K562 (cell line): ENCODE measurements at regions not wholly inside any gene's neighbourhood (a gene's known extent, or its start where the extent isn't known, plus 50 kb on each side); places are given as distances from the start of the nearest gene placed in this dataset.
A peak's percentile ranks its signal among the peaks of the same experiment; 100 is the strongest.

Experiments used
- ATAC-seq: fragments of 200-7000 bp; cut with Tn5 transposase; 3 replicates; pipeline ENCODE4 v1.9.1; 2020; ENCODE audit warnings: moderate library complexity
- BruUV-seq: library from RNA; stranded (reverse); fragments of 400-500 nt; replicated peaks from 2 replicates; lab custom pipeline; 2021; lab: Mats Ljungman, UMichigan
- CTCF ChIA-PET: fragments of 300-600 bp; formaldehyde crosslinking; extraction: SDS; loops from one replicate; lab custom pipeline; 2021; ENCODE audit warnings: low intra/inter-chr PET ratio; lab: Yijun Ruan, JAX
- POLR2A ChIA-PET: fragments of 300-600, 350-650 bp; sonication (Branson Sonifier 250); formaldehyde crosslinking; extraction: SDS; loops from one replicate; lab custom pipeline; 2021; ENCODE audit warnings: antibody characterized with exemption, inconsistent platforms; lab: Yijun Ruan, JAX
- DNase-seq, 4 experiments: peaks; one replicate each; pipeline versions ENCODE4 v3.0.0 to v3.0.0-alpha.2; 2011 to 2018; ENCODE audit warnings: low spot score in 3 of 4, mixed read lengths in 3 of 4; ENCODE audit errors: extremely low read depth in 1 of 4
- FAIRE-seq: peaks from 2 replicates; lab custom pipeline; 2011; peaks lifted over from hg19 to GRCh38; lab: Jason Lieb, UNC
- H2AFZ ChIP-seq: 2 replicates; pipeline ENCODE4 v1.6.0; 2011; ENCODE audit warnings: low read depth, low read length, control low read depth, inconsistent platforms
- H3K27ac ChIP-seq: fragments of 200-600 bp; 3 replicates; pipeline ENCODE4 v1.8.0; 2011; ENCODE audit warnings: low read depth, mild to moderate bottlenecking, control low read depth, inconsistent platforms, low read length, moderate library complexity, mixed read lengths; ENCODE audit errors: extremely low read depth
- H3K27me3 ChIP-seq, 2 experiments: fragments of 300-600 bp in 1 of 2; 2 replicates in 1 of 2; 3 replicates in 1 of 2; pipeline versions ENCODE4 v1.6.0 to v1.8.0; 2011; ENCODE audit warnings: inconsistent platforms in 2 of 2, low read length in 2 of 2, mild to moderate bottlenecking in 1 of 2, mixed read lengths in 1 of 2, moderate library complexity in 1 of 2; ENCODE audit not compliant: control insufficient read depth in 2 of 2, insufficient read depth in 2 of 2
- H3K36me3 ChIP-seq: fragments of 300-600 bp; 3 replicates; pipeline ENCODE4 v1.8.0; 2011; ENCODE audit warnings: mild to moderate bottlenecking, low read length, inconsistent platforms; ENCODE audit not compliant: control insufficient read depth, insufficient read depth
- H3K4me1 ChIP-seq, 2 experiments: fragments of 200-600 bp in 1 of 2; replicated peaks in 1 of 2; 2 replicates in 1 of 2; 3 replicates in 1 of 2; pipeline versions ENCODE4 v1.5.1 to v1.8.0; 2011; ENCODE audit warnings: inconsistent platforms in 2 of 2, low read length in 2 of 2, mild to moderate bottlenecking in 1 of 2, mixed read lengths in 1 of 2, moderate library complexity in 1 of 2; ENCODE audit not compliant: control insufficient read depth in 2 of 2, insufficient read depth in 2 of 2
- H3K4me2 ChIP-seq: 2 replicates; pipeline ENCODE4 v1.6.1; 2011; ENCODE audit warnings: low read length, control low read depth, inconsistent platforms, mixed read lengths; ENCODE audit not compliant: insufficient read depth
- H3K4me3 ChIP-seq: fragments of 200-600 bp; sonication (generic), shearing (Covaris generic); 2 replicates; pipeline ENCODE4 v1.5.1; 2016; ENCODE audit warnings: control low read depth, inconsistent platforms
- H3K79me2 ChIP-seq: fragments of 200-600 bp; 3 replicates; pipeline ENCODE4 v1.8.0; 2011; ENCODE audit warnings: low read length, inconsistent platforms; ENCODE audit not compliant: control insufficient read depth, insufficient read depth
- H3K9ac ChIP-seq, 2 experiments: 2 replicates each; pipeline versions ENCODE4 v1.6.0 to v1.6.1; 2011; ENCODE audit warnings: low read depth in 2 of 2, low read length in 2 of 2, control low read depth in 1 of 2, inconsistent platforms in 1 of 2, mild to moderate bottlenecking in 1 of 2, mixed read lengths in 1 of 2; ENCODE audit not compliant: insufficient read depth in 1 of 2
- H3K9me1 ChIP-seq: one replicate; pipeline ENCODE4 v1.6.0; 2011; ENCODE audit warnings: inconsistent platforms, mild to moderate bottlenecking, low read length, moderate library complexity; ENCODE audit not compliant: control insufficient read depth, insufficient read depth
- H3K9me3 ChIP-seq: replicated peaks from 2 replicates; pipeline ENCODE4 v1.5.1; 2011; ENCODE audit warnings: low read depth, low read length, inconsistent platforms; ENCODE audit not compliant: control insufficient read depth, insufficient read depth
- H4K20me1 ChIP-seq: replicated peaks from 2 replicates; pipeline ENCODE4 v1.6.1; 2011; ENCODE audit warnings: low read length, inconsistent platforms, mixed read lengths; ENCODE audit not compliant: control insufficient read depth, insufficient read depth
- JUND ChIP-seq, 2 experiments: IDR thresholded peaks; 2 replicates in 1 of 2; 3 replicates in 1 of 2; pipeline ENCODE4 v1.6.1; 2011; ENCODE audit warnings: borderline replicate concordance in 2 of 2, low read depth in 2 of 2, low read length in 2 of 2, improper control_type of control experiment in 1 of 2, missing biosample characterization in 1 of 2, missing genetic modification characterization in 1 of 2, missing genetic modification reagents in 1 of 2
- KDM4B ChIP-seq, 2 experiments: fragments of 450-650 bp in 1 of 2; sonication (generic) in 1 of 2; IDR thresholded peaks; 2 replicates each; pipeline ENCODE4 v1.6.1; 2016 to 2017; ENCODE audit warnings: borderline replicate concordance in 2 of 2, antibody characterized with exemption in 1 of 2, low read depth in 1 of 2, mild to moderate bottlenecking in 1 of 2
- TCF7 ChIP-seq: sonication (generic); IDR thresholded peaks from 2 replicates; pipeline ENCODE4 v1.6.1; 2016; ENCODE audit warnings: antibody characterized with exemption, borderline replicate concordance
- ZNF253 ChIP-seq: fragments of 250-450 bp; sonication (Bioruptor Pico); conservative IDR thresholded peaks from 2 replicates; pipeline ENCODE4 v1.6.1; 2021; ENCODE audit warnings: mild to moderate bottlenecking
- ZNF436 ChIP-seq: fragments of 250-450, 450-650 bp; sonication (Bioruptor Pico); formaldehyde crosslinking; IDR thresholded peaks from 2 replicates; pipeline ENCODE4 v1.7.0; 2020; ENCODE audit warnings: mild to moderate bottlenecking
- ZNF668 ChIP-seq: fragments of 250-450 bp; sonication (Bioruptor Pico); IDR thresholded peaks from 2 replicates; pipeline ENCODE4 v1.8.0; 2022; ENCODE audit warnings: mild to moderate bottlenecking, inconsistent platforms
- WGBS: fragments of 100-300 bp; shearing (Covaris generic); methylation state at CpG from one replicate; pipeline ENCODE4 v1.1.6; 2016; ENCODE audit warnings: low coverage, mixed read lengths; ENCODE audit not compliant: insufficient coverage; ENCODE audit errors: missing lambda C conversion rate; 5-methylcytosine and 5-hydroxymethylcytosine counted together
- in situ Hi-C: fragments of 300-500 bp; cut with MboI; formaldehyde crosslinking; loops from 4 replicates; pipeline ENCODE4 v1.15.0; 2018; ENCODE audit warnings: inconsistent platforms, mixed read lengths
- intact Hi-C: fragments of 100-400 bp; cut with micrococcal nuclease; formaldehyde crosslinking; loops from 2 replicates; pipeline ENCODE4 v1.14.2; 2022
- TF ChIP-seq, protein P1 (sequence below): fragments of 150-350 bp; IDR thresholded peaks from 2 replicates; pipeline ENCODE4 v1.6.1; 2014; ENCODE audit warnings: low read depth, mild to moderate bottlenecking, low read length, borderline replicate concordance
- TF ChIP-seq, protein P2 (sequence below): fragments of 450-650 bp; IDR thresholded peaks from 2 replicates; pipeline ENCODE4 v1.6.1; 2016
- TF ChIP-seq, protein P3 (sequence below), 2 experiments: IDR thresholded peaks in 1 of 2; conservative IDR thresholded peaks in 1 of 2; 2 replicates each; pipeline ENCODE4 v1.6.1; 2016; ENCODE audit warnings: low read depth in 2 of 2, mild to moderate bottlenecking in 1 of 2, missing compliant biosample characterization in 1 of 2, missing genetic modification characterization in 1 of 2, moderate library complexity in 1 of 2
- TF ChIP-seq, protein P4 (sequence below): fragments of 450-650 bp; formaldehyde crosslinking; IDR thresholded peaks from 2 replicates; pipeline ENCODE4 v1.4.0; 2022; ENCODE audit warnings: missing genetic modification characterization

DNA sequence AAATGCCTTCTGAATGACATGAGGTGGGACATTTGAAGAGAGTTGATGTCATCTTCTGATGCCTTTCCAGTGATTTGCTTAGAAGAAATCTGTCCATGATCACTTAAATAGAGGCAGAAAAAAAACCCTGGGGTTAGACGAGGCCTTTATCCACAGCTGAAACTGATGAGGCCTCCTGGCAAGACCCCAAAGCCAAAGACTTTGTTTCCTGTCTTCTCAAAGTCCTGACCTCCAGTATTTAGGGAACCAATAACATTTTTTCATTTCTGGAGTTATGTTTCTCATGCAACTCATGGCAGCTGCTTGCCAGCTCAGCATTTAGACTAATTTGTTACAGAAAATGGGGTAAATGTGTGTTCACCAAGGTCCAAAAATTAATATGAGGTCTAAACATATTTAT lies 248.0 kb upstream of the PRDM1 start (continued):
- TF ChIP-seq, protein P1, sequence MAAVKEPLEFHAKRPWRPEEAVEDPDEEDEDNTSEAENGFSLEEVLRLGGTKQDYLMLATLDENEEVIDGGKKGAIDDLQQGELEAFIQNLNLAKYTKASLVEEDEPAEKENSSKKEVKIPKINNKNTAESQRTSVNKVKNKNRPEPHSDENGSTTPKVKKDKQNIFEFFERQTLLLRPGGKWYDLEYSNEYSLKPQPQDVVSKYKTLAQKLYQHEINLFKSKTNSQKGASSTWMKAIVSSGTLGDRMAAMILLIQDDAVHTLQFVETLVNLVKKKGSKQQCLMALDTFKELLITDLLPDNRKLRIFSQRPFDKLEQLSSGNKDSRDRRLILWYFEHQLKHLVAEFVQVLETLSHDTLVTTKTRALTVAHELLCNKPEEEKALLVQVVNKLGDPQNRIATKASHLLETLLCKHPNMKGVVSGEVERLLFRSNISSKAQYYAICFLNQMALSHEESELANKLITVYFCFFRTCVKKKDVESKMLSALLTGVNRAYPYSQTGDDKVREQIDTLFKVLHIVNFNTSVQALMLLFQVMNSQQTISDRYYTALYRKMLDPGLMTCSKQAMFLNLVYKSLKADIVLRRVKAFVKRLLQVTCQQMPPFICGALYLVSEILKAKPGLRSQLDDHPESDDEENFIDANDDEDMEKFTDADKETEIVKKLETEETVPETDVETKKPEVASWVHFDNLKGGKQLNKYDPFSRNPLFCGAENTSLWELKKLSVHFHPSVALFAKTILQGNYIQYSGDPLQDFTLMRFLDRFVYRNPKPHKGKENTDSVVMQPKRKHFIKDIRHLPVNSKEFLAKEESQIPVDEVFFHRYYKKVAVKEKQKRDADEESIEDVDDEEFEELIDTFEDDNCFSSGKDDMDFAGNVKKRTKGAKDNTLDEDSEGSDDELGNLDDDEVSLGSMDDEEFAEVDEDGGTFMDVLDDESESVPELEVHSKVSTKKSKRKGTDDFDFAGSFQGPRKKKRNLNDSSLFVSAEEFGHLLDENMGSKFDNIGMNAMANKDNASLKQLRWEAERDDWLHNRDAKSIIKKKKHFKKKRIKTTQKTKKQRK = no peak

DNA sequence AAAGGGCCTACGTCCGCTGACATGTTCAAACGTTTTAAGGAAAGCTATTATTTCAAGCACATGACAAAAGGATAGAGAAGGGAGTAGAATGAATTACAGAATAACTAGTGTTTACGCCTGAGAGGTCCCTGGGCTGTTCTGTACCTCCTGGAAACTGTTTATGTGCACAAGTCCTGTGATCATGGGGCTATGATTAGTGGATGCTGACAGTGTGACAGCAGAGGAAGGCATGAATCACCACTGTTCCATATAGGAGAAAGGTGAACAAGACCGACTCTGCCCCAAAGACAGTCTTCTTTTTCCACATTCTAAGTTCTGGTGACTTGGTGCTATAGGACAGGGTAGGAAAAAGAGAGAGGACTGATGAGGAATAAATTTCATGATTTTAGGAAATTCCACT lies 249.2 kb upstream of the PRDM1 start:
- Histone ChIP-seq H4K20me1 (no peaks in the 10 kb centered on the region), H3K27me3 (no peaks in the 10 kb centered on the region), H3K79me2 (no peaks in the 10 kb centered on the region), H3K9me3 (no peaks in the 10 kb centered on the region), H3K4me1 (peaks cover 0 to 14% of the 10 kb centered on the region in 2 experiments; a peak in 3 of 5 replicates), H3K9me1 (no peaks in the 10 kb centered on the region), H3K36me3 (no peaks in the 10 kb centered on the region), H3K9ac (no peak overlapping the region), H3K4me3 (no peak overlapping the region), H2AFZ (peak overlapping the region; percentile 25; the same call in 1 of the 2 replicates), H3K27ac (no peak overlapping the region), H3K4me2 (no peak overlapping the region)
- BruUV-seq = no TSS peak
- in situ Hi-C loops (no loop called here), intact Hi-C loops (no loop called here)
- no peak for DNase-seq
- ChIA-PET POLR2A (no interaction called here), CTCF (no interaction called here)
- WGBS = 39% methylated on average over 5 of the region's 5 CpGs
- no peak for ATAC-seq
- no peak for FAIRE-seq
- TF ChIP-seq ZNF253 (CRISPR knock-in tag) (no peak), ZNF436 (CRISPR knock-in tag) (no peak), KDM4B (IDR thresholded peaks at IDR 0.05; ENCODE audit: borderline replicate concordance in 2 of 2, low read depth in 1 of 2) (no peak), JUND (IDR thresholded peaks at IDR 0.05; ENCODE audit: borderline replicate concordance, low read depth, low read length) (no peak), JUND (tag; IDR thresholded peaks at IDR 0.05; ENCODE audit: borderline replicate concordance, low read depth, low read length) (peak; percentile 25; the same call in 1 of the 3 replicates), TCF7 (no peak), ZNF668 (no peak)
- TF ChIP-seq, protein P2, sequence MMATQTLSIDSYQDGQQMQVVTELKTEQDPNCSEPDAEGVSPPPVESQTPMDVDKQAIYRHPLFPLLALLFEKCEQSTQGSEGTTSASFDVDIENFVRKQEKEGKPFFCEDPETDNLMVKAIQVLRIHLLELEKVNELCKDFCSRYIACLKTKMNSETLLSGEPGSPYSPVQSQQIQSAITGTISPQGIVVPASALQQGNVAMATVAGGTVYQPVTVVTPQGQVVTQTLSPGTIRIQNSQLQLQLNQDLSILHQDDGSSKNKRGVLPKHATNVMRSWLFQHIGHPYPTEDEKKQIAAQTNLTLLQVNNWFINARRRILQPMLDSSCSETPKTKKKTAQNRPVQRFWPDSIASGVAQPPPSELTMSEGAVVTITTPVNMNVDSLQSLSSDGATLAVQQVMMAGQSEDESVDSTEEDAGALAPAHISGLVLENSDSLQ = 0 out of 2 replicates have a peak, but pooled peaks have one; percentile 16
- TF ChIP-seq, protein P3, sequence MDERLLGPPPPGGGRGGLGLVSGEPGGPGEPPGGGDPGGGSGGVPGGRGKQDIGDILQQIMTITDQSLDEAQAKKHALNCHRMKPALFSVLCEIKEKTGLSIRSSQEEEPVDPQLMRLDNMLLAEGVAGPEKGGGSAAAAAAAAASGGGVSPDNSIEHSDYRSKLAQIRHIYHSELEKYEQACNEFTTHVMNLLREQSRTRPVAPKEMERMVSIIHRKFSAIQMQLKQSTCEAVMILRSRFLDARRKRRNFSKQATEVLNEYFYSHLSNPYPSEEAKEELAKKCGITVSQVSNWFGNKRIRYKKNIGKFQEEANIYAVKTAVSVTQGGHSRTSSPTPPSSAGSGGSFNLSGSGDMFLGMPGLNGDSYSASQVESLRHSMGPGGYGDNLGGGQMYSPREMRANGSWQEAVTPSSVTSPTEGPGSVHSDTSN (CRISPR knock-in tag; IDR thresholded peaks at IDR 0.05; ENCODE audit: low read depth) = no peak
- TF ChIP-seq, protein P3 (tag; conservative IDR thresholded peaks at IDR 0.05; ENCODE audit: low read depth) = peak; percentile 51; the same call in 1 of the 2 replicates
- TF ChIP-seq, protein P4, sequence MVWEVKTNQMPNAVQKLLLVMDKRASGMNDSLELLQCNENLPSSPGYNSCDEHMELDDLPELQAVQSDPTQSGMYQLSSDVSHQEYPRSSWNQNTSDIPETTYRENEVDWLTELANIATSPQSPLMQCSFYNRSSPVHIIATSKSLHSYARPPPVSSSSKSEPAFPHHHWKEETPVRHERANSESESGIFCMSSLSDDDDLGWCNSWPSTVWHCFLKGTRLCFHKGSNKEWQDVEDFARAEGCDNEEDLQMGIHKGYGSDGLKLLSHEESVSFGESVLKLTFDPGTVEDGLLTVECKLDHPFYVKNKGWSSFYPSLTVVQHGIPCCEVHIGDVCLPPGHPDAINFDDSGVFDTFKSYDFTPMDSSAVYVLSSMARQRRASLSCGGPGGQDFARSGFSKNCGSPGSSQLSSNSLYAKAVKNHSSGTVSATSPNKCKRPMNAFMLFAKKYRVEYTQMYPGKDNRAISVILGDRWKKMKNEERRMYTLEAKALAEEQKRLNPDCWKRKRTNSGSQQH (CRISPR knock-in tag) = no peak
